DMS153 treated with DMSO at 0.1 percent for 48 hours (cell line): ENCODE measurements at regions not wholly inside any gene's neighbourhood (a gene's known extent, or its start where the extent isn't known, plus 50 kb on each side); places are given as distances from the start of the nearest gene placed in this dataset.
"Not testable (repeated sequence)": the region's sequence is repeated elsewhere in the genome, so short reads cannot be mapped to it uniquely, and the experiment has no call there.

Experiments
- DNase-seq: peaks from one replicate; lab custom pipeline; 2025; ENCODE audit not compliant: unreplicated experiment; lab: John Stamatoyannopoulos, UW

DNA sequence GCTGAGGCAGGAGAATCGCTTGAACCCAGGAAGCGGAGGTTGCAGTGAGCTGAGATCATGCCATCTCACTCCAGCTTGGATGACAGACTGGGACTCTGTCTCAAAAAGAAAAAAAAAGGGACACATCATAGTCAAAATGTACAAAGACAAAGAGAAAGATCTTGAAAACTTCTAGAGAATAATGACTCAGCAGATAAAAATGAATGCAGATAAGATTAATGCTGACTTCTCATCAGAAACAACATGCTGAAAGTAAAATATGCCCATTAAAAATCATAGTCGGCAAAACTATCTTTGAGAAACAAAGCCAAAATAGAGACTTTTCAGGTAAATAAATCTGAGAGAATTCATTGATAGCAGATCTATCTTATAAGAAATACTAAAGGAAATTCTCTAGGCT is 271.1 kb upstream of the GPR149 start:
- DNase-seq = no peak

DNA sequence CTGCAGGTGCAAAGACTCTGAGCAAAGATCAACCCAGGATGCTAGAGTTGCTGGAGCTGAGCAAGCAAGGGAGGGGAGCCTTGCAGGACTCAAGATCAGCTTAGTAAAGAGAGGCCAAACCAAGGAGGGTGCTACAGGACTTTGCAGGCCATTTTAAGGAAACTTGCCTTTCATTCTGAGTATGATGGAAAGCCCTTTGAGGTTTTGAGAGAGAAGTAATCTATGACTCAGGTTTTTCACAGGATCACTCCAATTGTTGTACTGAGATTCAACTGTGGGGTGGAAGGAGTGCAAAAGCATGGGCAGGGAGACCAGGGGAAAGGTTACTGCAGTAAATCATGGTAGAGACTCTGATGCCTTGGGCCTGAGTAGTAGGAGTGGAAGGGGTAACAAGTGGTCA is 260.4 kb upstream of the GPR149 start:
- DNase-seq = no peak

GRCh38 chr3:154684440-154684839 is 254.4 kb upstream of the GPR149 start:
- no peak for DNase-seq

GRCh38 chr3:154684021-154684420 is 254.0 kb upstream of the GPR149 start:
- no peak for DNase-seq

GRCh38 chr3:154678041-154678654 is 248.2 kb upstream of the GPR149 start:
- DNase-seq = no peak

DNA sequence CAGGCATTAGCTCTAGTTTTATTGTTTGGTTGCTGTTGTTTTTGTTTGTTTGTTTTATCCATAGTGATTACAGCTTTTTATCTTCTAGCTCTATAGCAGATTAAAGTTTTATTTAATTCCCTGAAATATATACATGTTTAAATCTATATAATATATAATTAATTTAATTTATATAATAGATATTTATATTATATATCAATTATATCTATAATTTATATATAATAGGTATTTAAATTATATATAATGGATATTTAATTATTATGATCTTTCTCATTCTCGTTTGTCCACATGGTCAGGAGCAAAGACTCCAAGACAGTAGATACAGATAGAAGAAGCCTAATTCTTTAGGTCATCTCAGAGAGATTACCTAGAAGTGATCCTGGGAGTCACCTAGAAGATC is 238.8 kb upstream of the GPR149 start:
- DNase-seq = no peak

GRCh38 chr3:154668187-154668586 is 238.2 kb upstream of the GPR149 start:
- no peak for DNase-seq

- no peak for DNase-seq
These were observed 236.6 kb upstream of the GPR149 start for GRCh38 chr3:154666542-154666941.

- no peak for DNase-seq
These were observed 234.7 kb upstream of the GPR149 start for GRCh38 chr3:154664714-154665113.

DNA sequence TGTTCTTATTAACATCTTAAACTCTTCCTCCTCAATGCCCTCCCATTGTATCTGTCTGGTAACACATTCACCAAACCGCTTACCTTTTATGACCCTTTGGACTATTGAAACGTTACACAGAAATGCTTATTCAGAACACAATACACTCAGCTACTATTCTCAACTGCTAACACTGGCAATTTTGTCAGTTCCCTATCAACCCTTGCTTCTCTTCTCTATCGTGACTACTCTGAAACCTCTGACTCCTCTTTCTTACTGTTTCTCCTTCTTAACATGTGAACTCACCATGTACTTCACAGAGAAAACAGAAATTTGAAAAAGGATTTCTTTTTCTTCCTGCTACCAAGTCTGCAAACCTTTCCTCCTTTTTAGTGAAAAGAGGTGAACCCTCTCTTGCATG is 232.9 kb upstream of the GPR149 start:
- DNase-seq = no peak

- no peak for DNase-seq
These were observed 230.8 kb upstream of the GPR149 start for GRCh38 chr3:154660811-154661210.

DNA sequence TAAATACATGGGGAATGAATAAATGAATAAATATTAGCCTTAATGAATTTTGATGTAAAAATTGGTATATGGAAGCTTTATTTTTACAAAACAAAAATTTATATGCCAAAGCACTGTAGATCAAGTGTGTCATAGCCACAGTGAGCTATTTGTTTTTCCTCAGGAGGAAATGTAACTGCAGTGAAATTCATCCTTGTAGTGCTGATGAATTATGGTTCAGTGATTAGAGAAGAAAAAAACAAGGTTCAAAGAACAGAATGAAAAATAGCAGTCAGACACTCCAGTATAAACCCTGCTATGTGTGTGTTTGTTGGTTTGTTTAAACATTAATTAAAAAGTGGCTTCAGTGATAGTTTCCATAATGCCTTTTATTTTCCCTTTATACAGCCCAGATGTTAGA is 228.0 kb upstream of the GPR149 start:
- no peak for DNase-seq

- no peak for DNase-seq
These were observed 227.2 kb upstream of the GPR149 start for GRCh38 chr3:154657218-154657617.

GRCh38 chr3:154656486-154656885 is 226.5 kb upstream of the GPR149 start:
- no peak for DNase-seq

GRCh38 chr3:154642145-154642544 is 212.2 kb upstream of the GPR149 start:
- DNase-seq = no peak

DNA sequence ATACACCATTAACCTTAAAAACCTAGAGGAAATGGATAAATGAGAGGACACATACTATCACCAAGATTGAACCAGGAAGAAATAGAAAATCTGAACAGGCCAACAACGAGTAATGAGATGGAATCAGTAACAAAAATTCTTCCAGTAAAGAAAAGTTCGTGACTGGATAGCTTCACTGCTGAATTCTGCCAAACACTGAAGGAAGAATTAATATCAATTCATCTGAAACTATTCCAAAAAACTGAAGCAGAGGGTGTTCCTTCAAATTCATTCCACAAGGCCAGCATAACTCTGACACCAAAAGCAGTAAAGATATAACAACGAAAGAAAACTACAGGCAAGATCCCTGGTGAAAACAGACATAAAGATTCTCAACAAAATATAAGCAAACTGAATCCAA is 195.8 kb upstream of the GPR149 start:
- DNase-seq = no peak

GRCh38 chr3:154619621-154620020 is 189.6 kb upstream of the GPR149 start:
- not testable (repeated sequence) for DNase-seq

DNA sequence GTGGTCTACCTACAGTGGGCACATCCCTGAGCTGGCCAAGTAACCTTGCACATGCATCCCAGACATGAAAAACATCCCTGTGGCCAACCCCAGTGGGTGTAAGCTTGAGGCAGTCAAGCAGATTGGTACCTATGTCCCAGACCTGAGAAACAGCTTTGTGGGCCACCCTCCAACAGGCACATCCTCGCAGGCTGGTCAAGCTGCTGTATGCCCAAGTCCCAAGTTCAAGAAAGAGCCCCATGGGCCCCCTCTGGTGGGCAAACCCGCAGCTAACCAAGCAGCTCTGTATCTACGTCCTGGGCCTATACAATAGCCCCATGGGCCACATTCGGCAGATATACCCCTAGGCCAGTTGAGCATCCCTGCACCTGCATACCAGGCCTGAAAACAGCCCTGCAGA is 186.3 kb upstream of the GPR149 start:
- no peak for DNase-seq

- no peak for DNase-seq
These were observed 185.5 kb upstream of the GPR149 start for GRCh38 chr3:154615471-154615870.

DNA sequence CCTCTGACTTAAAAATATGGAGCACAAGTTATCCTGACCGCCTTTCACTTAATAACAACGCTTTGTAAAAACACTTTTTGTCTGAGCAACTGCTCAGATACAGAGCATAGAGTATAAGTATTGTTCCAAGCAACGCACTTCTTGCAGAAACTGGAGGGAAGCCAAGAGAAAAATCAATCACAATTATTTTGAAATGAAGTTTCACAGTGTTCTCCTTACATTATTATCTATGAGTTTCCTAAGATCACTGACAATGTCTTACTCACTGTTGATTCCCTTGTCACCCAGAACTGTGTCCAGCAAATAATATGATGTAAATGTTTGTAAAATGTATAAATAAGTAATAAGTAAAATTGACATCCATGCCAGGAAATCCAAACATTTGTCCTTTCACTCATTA is 184.6 kb upstream of the GPR149 start:
- no peak for DNase-seq

GRCh38 chr3:154614078-154614477 is 184.1 kb upstream of the GPR149 start:
- DNase-seq = no peak

- DNase-seq = no peak
These were observed 172.3 kb upstream of the GPR149 start for GRCh38 chr3:154602241-154602640.

GRCh38 chr3:154598166-154598565 is 168.2 kb upstream of the GPR149 start:
- no peak for DNase-seq
